HCT116 (cell line): ENCODE measurements at regions not wholly inside any gene's neighbourhood (a gene's known extent, or its start where the extent isn't known, plus 50 kb on each side); places are given as distances from the start of the nearest gene placed in this dataset.

Experiments used
- ATAC-seq: fragments of 200-7000 bp; cut with Tn5 transposase; 2 replicates; pipeline ENCODE4 v1.9.1; 2020; ENCODE audit warnings: mild to moderate bottlenecking, moderate library complexity
- BruUV-seq: library from RNA; stranded (reverse); fragments of 400-500 nt; replicated peaks from 2 replicates; lab custom pipeline; 2021; lab: Mats Ljungman, UMichigan
- CTCF ChIA-PET: fragments of 300-600 bp; sonication (Branson Sonifier 250); formaldehyde crosslinking; loops from one replicate; lab custom pipeline; 2021; ENCODE audit warnings: antibody characterized with exemption; lab: Charles Lee
- POLR2A ChIA-PET: fragments of 300-600, 350-600 bp; sonication (Branson Sonifier 250); formaldehyde crosslinking; loops from one replicate; lab custom pipeline; 2021; ENCODE audit warnings: antibody characterized with exemption; lab: Charles Lee
- RAD21 ChIA-PET, 2 experiments: fragments of 300-600 bp; sonication (Branson Sonifier 250); formaldehyde crosslinking; loops; one replicate each; lab custom pipeline; 2023; ENCODE audit warnings: low total read pairs in 2 of 2; ENCODE audit not compliant: uncharacterized antibody in 2 of 2, unreplicated experiment in 2 of 2, low non-redundant PET in 1 of 2; lab: Charles Lee
- DNase-seq: peaks from one replicate; pipeline ENCODE4 v3.0.0-alpha.2; 2010; ENCODE audit warnings: low read depth, low spot score
- H2AFZ ChIP-seq: fragments of 200-600 bp; shearing (Covaris generic), sonication (generic); 2 replicates; pipeline ENCODE4 v1.6.1; 2017; ENCODE audit warnings: low read depth, mixed run types, mixed read lengths, antibody characterized with exemption, low read length; ENCODE audit not compliant: poor library complexity, severe bottlenecking
- H3K27ac ChIP-seq: 2 replicates; pipeline ENCODE4 v1.5.1; 2012; ENCODE audit warnings: low read depth, low read length
- H3K27me3 ChIP-seq: fragments of 200-600 bp; sonication (generic); 2 replicates; pipeline ENCODE4 v1.6.1; 2016; ENCODE audit warnings: mixed run types, low read length, mixed read lengths; ENCODE audit not compliant: insufficient read depth
- H3K36me3 ChIP-seq, 2 experiments: fragments of 200-500 bp in 1 of 2; fragments of 200-600 bp in 1 of 2; sonication (Bioruptor generic) in 1 of 2; sonication (generic) in 1 of 2; 2 replicates each; pipeline versions ENCODE4 v1.5.1 to v1.6.1; 2014 to 2016; ENCODE audit warnings: low read length in 2 of 2, inconsistent platforms in 1 of 2, mixed read lengths in 1 of 2, mixed run types in 1 of 2; ENCODE audit not compliant: insufficient read depth in 2 of 2, control insufficient read depth in 1 of 2
- H3K4me1 ChIP-seq, 2 experiments: fragments of 200-600 bp in 1 of 2; sonication (generic) in 1 of 2; 2 replicates each; pipeline versions ENCODE4 v1.5.1 to v1.6.1; 2012 to 2017; ENCODE audit warnings: low read length in 2 of 2, inconsistent platforms in 1 of 2, mild to moderate bottlenecking in 1 of 2, mixed read lengths in 1 of 2, mixed run types in 1 of 2, moderate library complexity in 1 of 2; ENCODE audit not compliant: insufficient read depth in 2 of 2, control insufficient read depth in 1 of 2
- H3K4me2 ChIP-seq: fragments of 200-600 bp; sonication (generic); 2 replicates; pipeline ENCODE4 v1.6.1; 2017; ENCODE audit warnings: mixed run types, low read length, mixed read lengths
- H3K4me3 ChIP-seq, 2 experiments: fragments of 200-600 bp in 1 of 2; sonication (generic) in 1 of 2; replicated peaks in 1 of 2; 2 replicates each; pipeline ENCODE4 v1.5.1; 2011 to 2016; ENCODE audit warnings: low read length in 2 of 2, control low read depth in 1 of 2, low read depth in 1 of 2, mild to moderate bottlenecking in 1 of 2, mixed read lengths in 1 of 2, mixed run types in 1 of 2
- H3K79me2 ChIP-seq: fragments of 200-600 bp; sonication (generic); 2 replicates; pipeline ENCODE4 v1.6.1; 2017; ENCODE audit warnings: mild to moderate bottlenecking, mixed run types, low read length, moderate library complexity, mixed read lengths; ENCODE audit not compliant: insufficient read depth
- H3K9ac ChIP-seq: fragments of 200-600 bp; sonication (generic); 2 replicates; pipeline ENCODE4 v1.6.1; 2016; ENCODE audit warnings: low read length, mixed read lengths
- H3K9me2 ChIP-seq: fragments of 200-600 bp; sonication (generic), shearing (Covaris generic); 2 replicates; pipeline ENCODE4 v1.6.1; 2017; ENCODE audit warnings: mixed run types, mild to moderate bottlenecking, moderate library complexity; ENCODE audit not compliant: insufficient read depth
- H3K9me3 ChIP-seq, 2 experiments: fragments of 200-500 bp in 1 of 2; fragments of 200-600 bp in 1 of 2; sonication (Bioruptor generic) in 1 of 2; sonication (generic) in 1 of 2; 2 replicates each; pipeline ENCODE4 v1.6.1; 2014 to 2017; ENCODE audit warnings: low read length in 2 of 2, mixed read lengths in 2 of 2, inconsistent platforms in 1 of 2, low read depth in 1 of 2, mild to moderate bottlenecking in 1 of 2, mixed run types in 1 of 2, moderate library complexity in 1 of 2; ENCODE audit not compliant: control insufficient read depth in 1 of 2, insufficient read depth in 1 of 2
- H4K20me1 ChIP-seq: fragments of 200-600 bp; sonication (generic), shearing (Covaris generic); 2 replicates; pipeline ENCODE4 v1.6.1; 2017; ENCODE audit warnings: mixed run types, mild to moderate bottlenecking, moderate library complexity; ENCODE audit not compliant: insufficient read depth
- ELF1 ChIP-seq: IDR thresholded peaks from 2 replicates; pipeline ENCODE4 v1.6.1; 2012; ENCODE audit warnings: low read depth, borderline replicate concordance
- EZH2 ChIP-seq: fragments of 200-600 bp; sonication (generic); IDR thresholded peaks from 2 replicates; pipeline ENCODE4 v1.6.1; 2017; ENCODE audit warnings: antibody characterized with exemption, mixed run types
- EZH2phosphoT487 ChIP-seq: fragments of 200-600 bp; IDR thresholded peaks from 2 replicates; pipeline ENCODE4 v1.6.1; 2018; ENCODE audit warnings: antibody characterized with exemption, borderline replicate concordance
- POLR2AphosphoS5 ChIP-seq: IDR thresholded peaks from 2 replicates; pipeline ENCODE4 v1.6.1; 2011; ENCODE audit warnings: mild to moderate bottlenecking, low read depth, low read length, moderate library complexity
- RAD21 ChIP-seq: IDR thresholded peaks from 2 replicates; pipeline ENCODE4 v1.6.1; 2012; ENCODE audit warnings: low read depth, mild to moderate bottlenecking
- SRF ChIP-seq: IDR thresholded peaks from 2 replicates; pipeline ENCODE4 v1.6.1; 2012; ENCODE audit warnings: low read depth
- TCF7L2 ChIP-seq: IDR thresholded peaks from 2 replicates; pipeline ENCODE4 v1.7.0; 2011; ENCODE audit warnings: borderline replicate concordance, inconsistent platforms; ENCODE audit not compliant: insufficient read depth, insufficient read length; ENCODE audit errors: extremely low read depth
- intact Hi-C: fragments of 100-400 bp; cut with micrococcal nuclease; formaldehyde crosslinking; loops from 2 replicates; pipeline ENCODE4 v1.10.0; 2022
- TF ChIP-seq, protein P1 (sequence below): IDR thresholded peaks from 2 replicates; pipeline ENCODE4 v1.6.1; 2011; ENCODE audit warnings: mild to moderate bottlenecking, low read length, moderate library complexity; ENCODE audit not compliant: insufficient replicate concordance; ENCODE audit errors: extremely low read depth

GRCh38 chr3:72655723-72656122 lies 192.5 kb downstream of the SHQ1 start (continued):
- TF ChIP-seq POLR2AphosphoS5 = no peak
- peak; percentile 38; the same call in 1 of the 2 replicates for TF ChIP-seq RAD21

DNA sequence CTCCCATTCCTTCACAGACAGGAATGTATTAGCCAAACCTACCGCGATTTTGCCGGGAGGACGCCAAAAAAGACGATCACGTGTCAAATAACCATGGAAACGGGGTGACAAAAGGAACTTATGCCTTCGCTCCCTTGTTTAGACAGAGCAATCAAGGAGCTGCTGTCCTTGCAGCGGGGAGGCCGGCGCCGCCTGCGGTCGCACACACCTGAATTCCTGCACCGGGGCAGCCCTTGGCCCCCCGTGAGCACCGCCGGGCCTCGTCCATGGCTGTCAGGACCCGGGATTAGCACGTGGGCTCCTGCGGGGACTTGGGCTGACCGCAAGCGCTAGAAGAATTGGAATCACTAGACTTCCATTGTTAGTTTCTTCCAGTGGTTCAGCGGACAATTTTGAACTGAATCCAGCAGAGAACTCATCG lies 193.1 kb downstream of the SHQ1 start:
- RAD21 ChIA-PET = interaction anchor here in 1 of 2 experiments (0.5 kb wide), 1 partner anchor 580 kb away, joined by 4 read pairs; no protein-coding TSS in a partner anchor
- TF ChIP-seq TCF7L2 (no peak), EZH2 (no peak), SRF (no peak), ELF1 (no peak), EZH2phosphoT487 (no peak)
- TF ChIP-seq, protein P1, sequence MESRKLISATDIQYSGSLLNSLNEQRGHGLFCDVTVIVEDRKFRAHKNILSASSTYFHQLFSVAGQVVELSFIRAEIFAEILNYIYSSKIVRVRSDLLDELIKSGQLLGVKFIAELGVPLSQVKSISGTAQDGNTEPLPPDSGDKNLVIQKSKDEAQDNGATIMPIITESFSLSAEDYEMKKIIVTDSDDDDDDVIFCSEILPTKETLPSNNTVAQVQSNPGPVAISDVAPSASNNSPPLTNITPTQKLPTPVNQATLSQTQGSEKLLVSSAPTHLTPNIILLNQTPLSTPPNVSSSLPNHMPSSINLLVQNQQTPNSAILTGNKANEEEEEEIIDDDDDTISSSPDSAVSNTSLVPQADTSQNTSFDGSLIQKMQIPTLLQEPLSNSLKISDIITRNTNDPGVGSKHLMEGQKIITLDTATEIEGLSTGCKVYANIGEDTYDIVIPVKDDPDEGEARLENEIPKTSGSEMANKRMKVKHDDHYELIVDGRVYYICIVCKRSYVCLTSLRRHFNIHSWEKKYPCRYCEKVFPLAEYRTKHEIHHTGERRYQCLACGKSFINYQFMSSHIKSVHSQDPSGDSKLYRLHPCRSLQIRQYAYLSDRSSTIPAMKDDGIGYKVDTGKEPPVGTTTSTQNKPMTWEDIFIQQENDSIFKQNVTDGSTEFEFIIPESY = no peak
- TF ChIP-seq, all 23 proteins: peak for 0
- ATAC-seq = no peak
- Histone ChIP-seq H3K79me2 (no peaks in the 10 kb centered on the region), H3K9me2 (no peaks in the 10 kb centered on the region), H3K9ac (no peak overlapping the region), H3K4me2 (no peak overlapping the region), H4K20me1 (no peaks in the 10 kb centered on the region), H3K9me3 (no peaks in the 10 kb centered on the region), H3K36me3 (no peaks in the 10 kb centered on the region), H2AFZ (no peak overlapping the region), H3K27ac (no peak overlapping the region), H3K27me3 (peaks cover 5% of the 10 kb centered on the region; the same call in 1 of the 2 replicates), H3K4me3 (no peak overlapping the region), H3K4me1 (peaks cover 13 to 15% of the 10 kb centered on the region in 2 experiments)
- intact Hi-C loops = loop anchor here (10.0 kb wide), 1 partner anchor 200 kb away; no protein-coding TSS in a partner anchor
- no TSS peak for BruUV-seq
- POLR2A ChIA-PET = no interaction called here
- DNase-seq = no peak
- CTCF ChIA-PET = no interaction called here
